ENCODE measurements at regions not wholly inside any gene's neighbourhood (a gene's known extent, or its start where the extent isn't known, plus 50 kb on each side); places are given as distances from the start of the nearest gene placed in this dataset.

DNA sequence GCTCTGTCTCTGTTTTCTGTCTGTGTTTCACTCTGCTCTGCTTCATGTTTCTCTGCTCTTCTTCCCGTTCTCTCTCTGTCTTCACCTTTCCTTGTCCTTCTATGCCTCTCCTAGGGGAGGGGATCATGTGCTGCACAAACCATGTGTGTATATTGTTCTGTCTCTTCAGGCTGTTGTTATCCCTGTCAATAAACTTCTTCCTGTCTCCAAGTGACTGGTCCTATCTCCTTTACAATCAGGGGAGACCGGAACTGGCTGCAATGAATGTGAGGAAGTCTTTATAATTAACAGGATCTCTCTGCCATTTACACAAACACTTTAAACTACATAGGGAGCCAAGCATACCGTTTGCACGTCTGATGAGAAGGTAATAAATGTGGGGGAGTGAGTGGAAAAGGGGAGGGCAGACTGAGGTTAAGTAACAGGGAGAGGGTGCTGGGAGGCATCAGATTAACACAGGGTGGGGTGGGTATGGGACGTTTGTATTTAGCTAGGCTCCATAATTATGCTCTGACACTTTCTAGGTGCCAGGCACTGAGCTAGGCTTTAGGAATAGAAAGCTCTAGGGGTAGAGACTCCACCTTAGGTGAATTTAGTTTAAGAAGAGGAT lies 626.1 kb downstream of the DHX35 start (continued):
- no peak for TF ChIP-seq KDM4A (IDR thresholded peaks at IDR 0.05; ENCODE audit: low read depth, low read length, severe bottlenecking)
